22Rv1 (cell line): ENCODE measurements at regions not wholly inside any gene's neighbourhood (a gene's known extent, or its start where the extent isn't known, plus 50 kb on each side); places are given as distances from the start of the nearest gene placed in this dataset.

ENCODE experiments used
- CTCF ChIP-seq: fragments of 450-650 bp; IDR thresholded peaks from 2 replicates; pipeline ENCODE4 v1.5.1; 2017; ENCODE audit warnings: mild to moderate bottlenecking
- ZFX ChIP-seq: fragments of 450-650 bp; IDR thresholded peaks from 2 replicates; pipeline ENCODE4 v1.6.1; 2017; ENCODE audit warnings: antibody characterized with exemption, borderline replicate concordance

GRCh38 chr6:132132422-132132821 lies 181.2 kb upstream of the CCN2 start:
- TF ChIP-seq CTCF (no peak), ZFX (no peak)
